GM12892 (cell line): ENCODE measurements at regions not wholly inside any gene's neighbourhood (a gene's known extent, or its start where the extent isn't known, plus 50 kb on each side); places are given as distances from the start of the nearest gene placed in this dataset.

Experiments used
- POLR2A ChIP-seq: IDR thresholded peaks from 2 replicates; pipeline ENCODE4 v1.6.1; 2011; ENCODE audit warnings: low read depth, low read length, control low read depth
- POLR2AphosphoS5 ChIP-seq: IDR thresholded peaks from 2 replicates; pipeline ENCODE4 v1.6.1; 2011; ENCODE audit warnings: low read depth, low read length, control low read depth
- TAF1 ChIP-seq: IDR thresholded peaks from 2 replicates; pipeline ENCODE4 v1.6.1; 2011; ENCODE audit warnings: low read depth, mild to moderate bottlenecking, control low read depth, low read length, borderline replicate concordance

DNA sequence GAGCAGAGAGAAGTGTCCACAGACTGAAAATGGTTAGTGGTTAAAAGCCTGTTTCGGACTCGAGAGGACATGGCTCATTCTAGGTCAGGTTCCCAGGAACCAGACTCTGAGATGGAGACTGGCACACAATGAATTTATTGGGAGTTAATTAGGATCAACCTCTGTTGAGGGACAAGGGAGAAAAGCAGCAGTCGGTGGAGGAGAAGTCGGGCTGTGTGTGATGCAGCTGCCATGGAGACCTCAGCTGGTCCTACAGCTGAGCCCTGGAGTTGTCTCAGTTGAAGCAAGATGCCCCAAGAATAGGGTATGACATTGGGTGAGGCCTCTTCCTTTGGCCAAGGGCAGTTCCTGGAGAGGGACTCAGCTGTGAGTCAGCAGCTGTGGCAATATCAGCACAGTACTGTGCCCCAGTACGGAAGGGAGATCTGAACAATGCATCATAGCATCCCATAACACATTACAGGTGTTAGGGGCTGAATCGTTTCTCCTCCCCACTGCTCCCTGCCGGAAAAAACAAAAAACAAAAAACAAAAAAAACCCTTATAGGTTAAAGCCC, 105.4 kb downstream of the ABHD5 start:
- no peak for TF ChIP-seq POLR2A
- TF ChIP-seq POLR2AphosphoS5 = no peak
- TF ChIP-seq TAF1 = no peak
